ENCODE measurements at regions not wholly inside any gene's neighbourhood (a gene's known extent, or its start where the extent isn't known, plus 50 kb on each side); places are given as distances from the start of the nearest gene placed in this dataset.

DNA sequence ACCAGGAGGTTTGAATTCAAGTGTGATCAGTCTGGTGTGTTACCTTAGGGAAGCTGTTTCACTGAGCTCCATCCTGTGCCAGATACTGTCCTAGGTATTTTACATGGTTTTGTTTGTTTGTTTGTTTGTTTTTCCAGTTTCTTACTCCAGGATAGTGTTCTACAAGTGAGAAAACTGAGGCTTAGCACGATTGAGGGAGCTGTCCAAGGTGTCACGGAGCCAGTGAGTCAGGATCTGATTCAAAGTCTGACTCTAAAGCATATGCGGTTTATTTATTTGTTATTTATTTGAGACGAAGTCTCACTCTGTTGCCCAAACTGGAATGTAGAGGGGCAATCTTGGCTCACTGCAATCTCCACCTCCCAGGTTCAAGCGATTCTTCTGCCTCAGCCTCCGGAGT, 79.7 kb upstream of the GNG2 start:
- H3K4me1 ChIP-seq: no peaks in the 10 kb centered on the region
- no peaks in the 10 kb centered on the region for H3K9me3 ChIP-seq
- H3K27ac ChIP-seq: no peak overlapping the region
- no peak overlapping the region for H3K9ac ChIP-seq (ENCODE audit: low read depth in 2 of 2, low read length in 2 of 2)
- H3K27me3 ChIP-seq: no peaks in the 10 kb centered on the region
- no peak overlapping the region for H3K4me3 ChIP-seq
- no peak for DNase-seq
- TF ChIP-seq, protein P1, sequence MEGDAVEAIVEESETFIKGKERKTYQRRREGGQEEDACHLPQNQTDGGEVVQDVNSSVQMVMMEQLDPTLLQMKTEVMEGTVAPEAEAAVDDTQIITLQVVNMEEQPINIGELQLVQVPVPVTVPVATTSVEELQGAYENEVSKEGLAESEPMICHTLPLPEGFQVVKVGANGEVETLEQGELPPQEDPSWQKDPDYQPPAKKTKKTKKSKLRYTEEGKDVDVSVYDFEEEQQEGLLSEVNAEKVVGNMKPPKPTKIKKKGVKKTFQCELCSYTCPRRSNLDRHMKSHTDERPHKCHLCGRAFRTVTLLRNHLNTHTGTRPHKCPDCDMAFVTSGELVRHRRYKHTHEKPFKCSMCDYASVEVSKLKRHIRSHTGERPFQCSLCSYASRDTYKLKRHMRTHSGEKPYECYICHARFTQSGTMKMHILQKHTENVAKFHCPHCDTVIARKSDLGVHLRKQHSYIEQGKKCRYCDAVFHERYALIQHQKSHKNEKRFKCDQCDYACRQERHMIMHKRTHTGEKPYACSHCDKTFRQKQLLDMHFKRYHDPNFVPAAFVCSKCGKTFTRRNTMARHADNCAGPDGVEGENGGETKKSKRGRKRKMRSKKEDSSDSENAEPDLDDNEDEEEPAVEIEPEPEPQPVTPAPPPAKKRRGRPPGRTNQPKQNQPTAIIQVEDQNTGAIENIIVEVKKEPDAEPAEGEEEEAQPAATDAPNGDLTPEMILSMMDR (IDR thresholded peaks at IDR 0.05): no peak
- H3K36me3 ChIP-seq: no peaks in the 10 kb centered on the region
- intact Hi-C loops (cut with DNase I): loop anchor here (10.0 kb wide), 1 partner anchor 194 kb away; no protein-coding TSS in a partner anchor

DNA sequence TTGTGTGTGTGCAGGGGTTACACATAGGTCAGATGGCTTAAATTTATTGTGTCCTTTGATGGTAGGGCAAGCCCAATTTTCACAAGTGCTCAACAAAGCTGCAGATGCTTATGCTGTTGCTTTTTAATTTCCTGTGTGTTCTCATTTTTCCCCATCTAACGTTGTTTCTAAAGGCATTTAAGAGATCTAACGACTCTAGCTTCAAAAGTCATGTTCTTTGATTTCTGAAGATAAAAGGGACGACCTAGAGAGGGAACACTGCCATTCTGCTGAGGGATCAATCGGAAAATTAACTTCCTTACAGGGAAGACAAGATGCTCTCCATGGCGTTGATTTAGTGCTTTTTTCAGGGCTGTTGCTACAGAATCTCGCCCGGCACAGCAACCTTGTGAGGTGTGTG, 79.0 kb upstream of the GNG2 start:
- Histone ChIP-seq H3K27me3 (no peaks in the 10 kb centered on the region), H3K36me3 (no peaks in the 10 kb centered on the region), H3K9me3 (no peaks in the 10 kb centered on the region), H3K9ac (ENCODE audit: low read depth in 2 of 2, low read length in 2 of 2) (no peak overlapping the region), H3K4me3 (no peak overlapping the region), H3K4me1 (no peaks in the 10 kb centered on the region), H3K27ac (no peak overlapping the region)
- no peak for DNase-seq
- intact Hi-C loops (cut with DNase I): loop anchor here (10.0 kb wide), 1 partner anchor 193 kb away; no protein-coding TSS in a partner anchor
- TF ChIP-seq, protein P1 (IDR thresholded peaks at IDR 0.05): no peak

DNA sequence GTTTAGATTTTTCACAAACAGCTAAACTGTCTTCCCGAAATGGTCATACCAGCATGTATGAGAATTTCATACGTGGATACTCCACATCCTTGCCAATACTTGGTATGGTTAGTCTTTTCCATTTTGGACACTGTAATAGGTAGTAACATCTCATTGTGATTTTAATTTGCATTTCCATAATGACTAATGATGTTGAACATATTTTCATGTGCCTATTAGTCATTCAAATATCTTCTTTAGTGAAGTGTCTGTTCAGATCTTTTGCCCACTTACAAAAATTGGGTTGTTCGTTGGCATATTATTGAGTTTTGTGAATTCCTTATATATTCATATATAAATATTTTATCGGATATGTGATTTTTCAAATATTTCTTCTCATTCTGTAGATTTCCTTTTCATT, 78.0 kb upstream of the GNG2 start:
- TF ChIP-seq, protein P1 (IDR thresholded peaks at IDR 0.05): no peak

DNA sequence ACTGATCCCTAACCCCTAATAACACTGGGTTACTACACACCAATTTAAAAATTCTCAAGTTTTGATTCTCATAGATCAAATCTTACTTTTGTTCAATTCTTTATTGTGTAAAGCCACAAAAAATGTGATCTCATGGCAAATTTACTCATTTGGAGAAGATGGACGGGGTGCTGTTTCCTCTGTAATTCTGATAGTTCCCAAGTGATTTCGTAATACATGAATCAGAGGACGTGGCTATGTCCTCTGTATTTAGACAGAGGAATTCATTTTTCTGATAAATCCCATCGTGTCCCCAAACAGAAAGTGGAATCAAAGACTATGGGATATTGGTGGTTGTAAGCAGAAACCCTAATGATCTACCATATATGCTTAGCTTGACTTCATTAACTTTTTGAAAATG, 76.6 kb upstream of the GNG2 start:
- H3K4me1 ChIP-seq: no peaks in the 10 kb centered on the region
- no peak overlapping the region for H3K27ac ChIP-seq
- TF ChIP-seq, protein P1 (IDR thresholded peaks at IDR 0.05): no peak
- no peak for DNase-seq
- intact Hi-C loops (cut with DNase I): loop anchor here (10.0 kb wide), 1 partner anchor 191 kb away; no protein-coding TSS in a partner anchor
- H3K9ac ChIP-seq (ENCODE audit: low read depth in 2 of 2, low read length in 2 of 2): no peak overlapping the region
- H3K4me3 ChIP-seq: no peak overlapping the region
- H3K27me3 ChIP-seq: no peaks in the 10 kb centered on the region
- H3K9me3 ChIP-seq: no peaks in the 10 kb centered on the region
- H3K36me3 ChIP-seq: no peaks in the 10 kb centered on the region

More for the DNA sequence above, 78.0 kb upstream of the GNG2 start:
- Histone ChIP-seq H3K27me3 (no peaks in the 10 kb centered on the region), H3K4me3 (no peak overlapping the region), H3K9me3 (no peaks in the 10 kb centered on the region), H3K36me3 (no peaks in the 10 kb centered on the region), H3K27ac (no peak overlapping the region), H3K9ac (ENCODE audit: low read depth in 2 of 2, low read length in 2 of 2) (no peak overlapping the region), H3K4me1 (no peaks in the 10 kb centered on the region)
- DNase-seq: no peak
- intact Hi-C loops (cut with DNase I): loop anchor here (10.0 kb wide), 1 partner anchor 192 kb away; no protein-coding TSS in a partner anchor

- TF ChIP-seq, protein P1 (IDR thresholded peaks at IDR 0.05): no peak
- no peak overlapping the region for H3K4me3 ChIP-seq
- no peak overlapping the region for H3K27ac ChIP-seq
- no peak overlapping the region for H3K9ac ChIP-seq (ENCODE audit: low read depth in 2 of 2, low read length in 2 of 2)
- intact Hi-C loops (cut with DNase I): loop anchor here (10.0 kb wide), 1 partner anchor 190 kb away; no protein-coding TSS in a partner anchor
- no peaks in the 10 kb centered on the region for H3K9me3 ChIP-seq
- DNase-seq: no peak
- H3K27me3 ChIP-seq: no peaks in the 10 kb centered on the region
- H3K4me1 ChIP-seq: no peaks in the 10 kb centered on the region
- no peaks in the 10 kb centered on the region for H3K36me3 ChIP-seq
These were observed 75.9 kb upstream of the GNG2 start for GRCh38 chr14:51784466-51784865.

All from colonic mucosa (tissue), 4 donors.